NCI-H82 (cell line): ENCODE measurements at regions not wholly inside any gene's neighbourhood (a gene's known extent, or its start where the extent isn't known, plus 50 kb on each side); places are given as distances from the start of the nearest gene placed in this dataset.
"Not testable (repeated sequence)": the region's sequence is repeated elsewhere in the genome, so short reads cannot be mapped to it uniquely, and the experiment has no call there.

Experiments used
- DNase-seq: peaks from one replicate; lab custom pipeline; 2025; lab: John Stamatoyannopoulos, UW

DNA sequence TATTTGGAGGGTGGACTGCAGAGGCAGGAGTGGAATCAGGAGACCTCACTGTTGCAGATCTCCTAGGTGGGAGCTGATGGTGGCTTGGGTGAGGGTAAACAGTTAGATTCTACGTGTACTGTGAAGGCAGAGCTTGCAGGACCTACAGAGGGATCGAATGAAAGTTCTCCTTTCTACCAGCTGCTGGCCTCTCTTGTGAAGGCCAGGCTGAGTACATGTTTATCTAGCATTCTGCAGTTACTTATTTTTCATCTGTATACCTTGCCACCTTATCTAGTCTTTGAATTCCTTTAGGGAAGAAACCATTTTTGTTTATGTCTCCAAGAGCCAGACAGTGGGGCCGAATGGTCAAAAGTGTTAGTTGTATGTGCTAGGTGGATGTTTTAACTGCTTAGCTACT, 57.6 kb downstream of the PTTG1 start:
- DNase-seq: no peak

- DNase-seq: no peak
Observed at GRCh38 chr5:160479926-160480325, 58.3 kb downstream of the PTTG1 start.

DNA sequence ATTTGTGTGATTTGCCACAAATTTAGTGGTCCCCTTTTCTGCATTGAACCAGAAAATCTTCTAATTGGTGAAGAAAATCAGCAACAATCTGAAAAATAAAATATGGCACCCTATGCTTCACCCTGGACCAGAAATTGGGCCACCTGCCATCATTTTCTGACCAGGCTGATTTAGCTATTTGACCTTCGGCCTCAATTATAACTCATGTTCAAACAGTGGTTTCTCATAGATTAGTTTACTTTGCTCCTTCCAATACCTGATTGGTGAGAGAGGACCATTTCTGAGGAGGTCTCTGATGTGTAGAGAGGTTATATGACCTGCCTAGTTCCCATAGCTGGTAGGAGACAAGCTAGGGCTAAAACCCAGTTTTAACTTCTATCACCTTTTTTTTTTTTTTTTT, 59.0 kb downstream of the PTTG1 start:
- DNase-seq: no peak

DNA sequence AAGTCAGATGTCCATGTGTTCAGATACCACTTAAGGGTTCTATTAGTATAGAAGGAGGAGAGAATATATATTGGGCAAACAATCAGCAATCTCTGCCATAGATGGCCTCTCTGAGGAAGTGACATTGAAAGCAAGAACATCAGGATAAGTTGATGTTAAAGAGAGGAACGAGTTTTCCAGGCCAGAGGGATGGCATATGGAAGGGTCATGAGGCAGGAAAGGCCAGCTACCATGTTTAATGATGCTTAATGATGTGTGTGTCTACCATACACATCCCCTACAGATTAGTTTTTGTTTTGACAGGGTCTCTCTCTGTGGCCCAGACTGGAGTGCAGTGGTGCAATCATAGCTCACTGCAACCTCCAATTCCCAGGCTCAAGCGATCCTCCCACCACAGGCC, 63.0 kb downstream of the PTTG1 start:
- no peak for DNase-seq

DNA sequence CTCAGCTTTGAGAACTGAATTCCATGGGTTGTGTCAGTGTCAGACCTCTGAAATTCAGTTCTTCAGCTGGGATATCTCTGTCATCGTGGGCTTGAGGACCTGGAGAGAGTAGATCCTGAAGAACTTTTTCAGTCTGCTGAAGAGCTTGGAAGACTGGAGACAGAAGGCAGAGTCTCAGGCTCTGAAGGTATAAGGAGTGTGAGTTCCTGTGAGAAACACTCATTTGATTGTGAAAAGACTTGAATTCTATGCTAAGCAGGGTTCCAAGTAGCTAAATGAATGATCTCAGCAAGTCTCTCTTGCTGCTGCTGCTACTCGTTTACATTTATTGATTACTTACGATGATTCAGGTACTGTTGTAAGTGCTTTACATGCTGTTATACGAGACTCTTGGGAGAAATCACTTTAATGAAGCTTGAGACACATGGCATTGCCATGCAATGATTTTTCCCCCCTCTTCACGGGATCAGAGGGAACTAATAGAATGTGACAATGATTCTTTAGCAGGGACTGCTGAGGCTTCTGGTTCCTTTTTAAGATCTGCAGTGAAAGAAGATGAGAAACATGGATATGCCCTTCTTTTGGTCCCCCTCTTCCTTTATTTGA, 63.8 kb downstream of the PTTG1 start:
- DNase-seq: no peak

- DNase-seq: no peak
Observed at GRCh38 chr5:160486573-160486972, 64.9 kb downstream of the PTTG1 start.

DNA sequence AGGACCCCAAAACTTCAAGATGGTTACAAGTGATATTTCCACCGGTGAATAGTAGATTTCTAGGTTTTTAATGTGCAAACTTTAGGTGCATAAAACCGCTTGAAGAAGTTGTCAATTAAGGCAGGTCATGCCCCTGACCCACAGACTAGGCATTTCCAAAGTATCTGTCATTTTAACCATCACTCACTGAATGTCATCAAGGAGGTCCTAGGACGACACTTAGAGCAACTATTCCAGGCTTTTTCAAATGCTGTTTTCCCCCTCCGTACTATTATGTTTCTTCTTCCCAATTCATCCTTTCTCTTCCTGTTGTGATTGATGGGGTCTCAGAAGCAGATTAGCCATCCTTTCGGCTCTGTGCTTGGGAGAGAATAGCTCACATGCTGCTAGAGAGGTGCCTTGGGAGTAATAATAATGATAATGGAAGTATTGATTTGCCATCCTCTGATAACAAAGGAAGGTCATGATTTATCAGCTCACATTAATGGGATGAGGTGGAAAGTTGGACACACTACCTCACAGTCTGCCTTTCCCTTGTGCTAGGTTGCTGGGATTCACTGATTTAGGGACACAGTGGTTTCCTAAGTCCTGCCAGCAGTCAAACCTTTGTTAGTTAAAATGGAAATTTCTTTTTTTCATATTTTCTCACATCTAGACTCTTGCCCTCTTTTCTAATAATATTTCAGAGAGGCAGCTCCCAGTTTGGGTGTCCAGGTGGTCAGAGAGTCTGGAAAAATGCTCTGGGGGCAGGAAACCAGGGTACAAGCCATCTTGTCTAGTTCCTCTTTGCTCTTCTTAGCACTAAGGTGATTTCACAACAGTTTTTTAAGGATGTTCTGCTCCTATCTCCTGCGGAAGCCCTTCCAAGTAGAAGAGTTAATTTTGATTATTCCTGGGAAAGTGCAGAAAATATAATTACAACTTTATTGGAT, 67.0 kb downstream of the PTTG1 start:
- no peak for DNase-seq

DNA sequence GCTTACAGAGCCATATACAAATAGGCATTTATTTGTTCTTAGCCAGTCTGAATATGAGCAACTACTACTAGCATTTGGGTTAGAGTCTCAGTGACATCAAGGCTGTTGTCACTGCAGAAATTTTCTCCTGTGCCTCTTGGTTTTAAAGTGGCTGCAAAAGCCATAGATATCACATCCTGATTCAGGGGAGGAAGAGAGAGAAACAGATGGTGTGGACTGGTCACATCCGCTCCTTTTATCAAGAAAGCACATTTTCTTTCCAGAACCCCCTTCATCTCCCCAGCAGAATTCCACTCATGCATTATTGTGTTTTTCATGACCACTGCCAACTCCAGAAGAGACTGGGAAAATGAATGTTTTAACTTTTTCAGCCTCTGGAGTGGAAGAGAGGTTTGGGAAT, 69.8 kb downstream of the PTTG1 start:
- no peak for DNase-seq

- DNase-seq: no peak
Observed at GRCh38 chr5:160492565-160492964, 70.9 kb downstream of the PTTG1 start.

DNA sequence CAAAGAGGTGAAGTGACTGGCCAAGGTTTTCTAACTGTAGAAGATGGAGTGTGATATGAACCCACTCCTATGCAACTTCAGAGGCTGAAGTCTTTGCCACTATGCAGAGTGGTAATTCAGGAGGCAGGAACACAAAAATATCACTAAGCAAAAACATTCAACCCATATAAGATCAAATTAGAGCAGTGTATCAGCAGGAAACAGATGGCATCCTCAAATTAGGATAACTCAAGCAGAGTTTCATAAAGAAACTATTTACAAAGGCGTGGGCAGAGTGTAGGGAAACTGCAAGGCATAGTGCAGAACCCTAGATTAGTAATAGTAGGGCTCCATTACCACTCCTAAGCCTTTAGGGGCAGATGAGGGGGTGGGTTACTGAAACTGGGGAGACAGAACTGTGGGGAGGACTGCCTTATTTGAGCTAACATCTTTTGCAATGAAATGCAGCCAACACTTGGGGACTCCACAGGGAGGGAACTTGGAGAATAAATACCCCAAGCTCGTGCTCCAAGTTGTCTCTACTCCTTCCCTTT, 72.2 kb downstream of the PTTG1 start:
- no peak for DNase-seq

DNA sequence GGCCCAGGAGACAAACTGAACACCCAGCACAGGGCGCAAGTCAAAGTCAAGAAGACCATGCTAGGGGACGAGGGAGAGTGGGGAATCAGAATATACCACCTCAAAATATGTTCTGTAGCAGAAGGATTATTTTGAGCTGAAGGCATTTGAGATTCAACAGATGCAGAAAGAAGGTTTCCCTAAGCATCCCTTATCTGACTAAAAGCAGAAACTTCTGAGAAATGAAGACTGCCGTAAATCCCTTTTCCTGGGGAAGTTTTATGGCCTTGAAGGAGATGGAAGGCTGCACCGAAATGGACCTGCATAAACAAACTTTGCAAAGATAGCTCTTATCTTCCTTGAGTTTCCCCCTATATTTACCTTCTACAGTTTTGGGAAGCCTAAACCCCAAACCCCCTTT, 72.8 kb downstream of the PTTG1 start:
- no peak for DNase-seq

GRCh38 chr5:160496334-160496733, 74.7 kb downstream of the PTTG1 start:
- no peak for DNase-seq

DNA sequence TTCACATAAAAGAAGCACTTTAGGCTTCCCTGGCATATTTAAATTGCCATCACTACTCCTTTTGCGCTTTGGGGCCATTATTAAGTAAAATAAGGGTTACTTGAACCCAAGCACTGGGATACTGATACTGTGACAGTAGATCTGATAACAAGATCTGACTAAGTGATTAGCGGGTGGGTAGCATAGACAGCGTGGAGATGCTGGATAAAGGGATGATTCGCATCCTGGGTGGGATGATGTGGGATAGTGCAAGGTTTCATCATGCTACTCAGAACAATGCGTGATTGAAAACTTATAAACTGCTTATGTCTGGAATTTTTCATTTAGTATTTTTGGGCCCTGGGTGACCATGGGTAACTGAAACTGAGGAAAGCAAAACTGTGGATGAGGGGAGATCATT, 75.1 kb downstream of the PTTG1 start:
- DNase-seq: no peak

GRCh38 chr5:160497878-160498277, 76.2 kb downstream of the PTTG1 start:
- no peak for DNase-seq

DNA sequence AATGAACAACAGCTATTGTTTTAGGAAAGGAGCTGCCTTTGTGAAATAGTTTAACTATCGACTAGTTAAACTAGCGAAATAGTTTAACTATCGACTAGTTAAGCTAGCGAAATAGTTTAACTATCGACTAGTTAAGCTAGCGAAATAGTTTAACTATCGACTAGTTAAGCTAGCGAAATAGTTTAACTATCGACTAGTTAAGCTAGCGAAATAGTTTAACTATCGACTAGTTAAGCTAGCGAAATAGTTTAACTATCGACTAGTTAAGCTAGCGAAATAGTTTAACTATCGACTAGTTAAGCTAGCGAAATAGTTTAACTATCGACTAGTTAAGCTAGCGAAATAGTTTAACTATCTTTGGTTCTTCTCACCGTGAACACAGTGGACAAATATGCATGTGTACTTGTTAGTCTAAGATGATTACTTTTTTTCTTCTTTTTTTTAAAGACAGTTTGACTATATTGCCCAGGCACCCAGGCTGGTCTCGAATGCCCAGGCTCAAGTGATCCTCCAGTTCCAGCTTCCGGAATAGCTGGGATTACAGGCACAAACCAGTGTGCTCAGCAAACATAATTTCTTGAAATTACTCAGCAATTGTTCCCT, 76.9 kb downstream of the PTTG1 start:
- not testable (repeated sequence) for DNase-seq

DNA sequence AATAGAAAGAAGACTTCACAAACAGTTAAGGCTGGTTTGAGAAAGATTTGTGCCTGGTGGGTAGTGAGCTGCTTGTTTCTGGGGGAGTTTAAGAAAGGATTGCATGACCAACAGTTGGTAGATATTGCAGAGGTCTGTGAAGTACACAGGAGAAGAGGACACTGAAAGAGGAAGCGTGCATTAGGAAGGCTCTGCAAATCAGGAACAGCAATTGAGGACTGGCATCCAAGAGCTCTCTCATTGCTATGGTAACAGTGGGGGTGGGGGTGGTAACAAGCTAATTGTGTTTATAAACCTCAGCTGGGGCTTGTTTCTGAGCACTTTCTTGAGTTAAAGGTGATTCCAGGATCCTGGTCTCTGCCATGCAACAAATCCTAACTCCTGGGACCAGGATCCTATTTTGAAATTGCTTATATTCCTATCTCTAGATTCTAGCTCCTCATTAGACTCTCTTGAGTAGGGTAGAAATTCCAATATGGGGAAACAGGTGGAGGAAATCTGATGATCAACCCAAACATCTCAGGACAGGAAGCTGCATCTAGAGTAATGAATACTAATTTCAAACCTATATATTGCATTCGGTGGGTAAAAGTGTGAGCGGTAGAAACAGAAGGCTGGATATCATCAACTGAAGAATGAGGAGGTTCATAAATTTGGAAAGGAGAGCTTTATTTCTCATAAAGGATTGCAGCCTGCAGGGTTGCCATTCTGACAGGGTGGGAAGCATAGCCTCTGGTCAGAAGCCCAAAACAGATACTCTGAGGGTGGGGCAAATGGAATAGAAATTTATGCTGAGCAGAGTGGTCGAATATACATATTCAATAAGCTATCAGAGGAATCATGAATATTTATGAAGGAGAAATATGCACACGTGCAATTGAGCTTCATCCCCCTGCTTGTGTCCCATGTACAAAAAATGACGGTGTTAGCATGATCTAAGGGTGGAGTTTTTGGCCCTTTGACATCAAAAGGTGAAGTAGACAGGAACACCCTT, 79.4 kb downstream of the PTTG1 start:
- DNase-seq: no peak

GRCh38 chr5:160504906-160505305, 83.3 kb downstream of the PTTG1 start:
- DNase-seq: no peak

GRCh38 chr5:160506006-160507004, 84.7 kb downstream of the PTTG1 start:
- no peak for DNase-seq

DNA sequence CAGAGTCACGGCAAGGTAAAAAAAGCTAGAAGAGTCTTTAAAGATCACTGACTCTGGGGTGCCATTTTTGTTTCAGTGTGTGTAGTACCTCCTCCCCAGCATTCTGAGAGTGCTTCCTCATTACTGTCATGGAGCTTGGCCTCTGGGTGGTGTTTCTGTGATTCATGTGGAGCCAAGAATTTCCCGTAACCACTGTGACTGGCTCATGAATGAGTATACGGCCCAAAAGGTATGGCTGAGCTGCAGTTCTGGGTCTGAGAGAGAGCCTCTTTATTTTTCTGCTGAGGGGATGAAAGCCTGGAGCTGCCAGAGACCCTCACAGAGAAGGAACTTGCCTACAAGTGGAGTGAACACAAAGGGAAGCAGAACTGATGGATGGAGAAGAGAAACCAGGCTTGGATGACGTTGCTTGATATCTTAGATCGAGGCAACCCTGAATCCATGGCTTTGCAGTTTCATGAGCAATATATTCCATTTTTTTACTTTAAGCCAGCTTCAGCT, 85.6 kb downstream of the PTTG1 start:
- no peak for DNase-seq

GRCh38 chr5:160508780-160509361, 87.2 kb downstream of the PTTG1 start:
- DNase-seq: peak; percentile 80
